Mesodermal cell (in vitro differentiated cells): ENCODE measurements at regions not wholly inside any gene's neighbourhood (a gene's known extent, or its start where the extent isn't known, plus 50 kb on each side); places are given as distances from the start of the nearest gene placed in this dataset.
"Not testable (repeated sequence)": the region's sequence is repeated elsewhere in the genome, so short reads cannot be mapped to it uniquely, and the experiment has no call there.

Source experiments
- H3K27ac ChIP-seq: 2 replicates; pipeline ENCODE4 v1.7.0; 2013; ENCODE audit warnings: mild to moderate bottlenecking, low read depth, low read length, moderate library complexity; ENCODE audit not compliant: severe bottlenecking
- H3K36me3 ChIP-seq: 2 replicates; pipeline ENCODE4 v1.7.1; 2013; ENCODE audit warnings: mild to moderate bottlenecking, low read length, moderate library complexity; ENCODE audit not compliant: control insufficient read depth, insufficient read depth
- H3K4me1 ChIP-seq: one replicate; pipeline ENCODE4 v1.7.1; 2013; ENCODE audit warnings: mild to moderate bottlenecking, low read length; ENCODE audit not compliant: insufficient read depth, control insufficient read depth, poor library complexity, severe bottlenecking
- H3K4me3 ChIP-seq: 2 replicates; pipeline ENCODE4 v1.7.0; 2013; ENCODE audit warnings: low read length, control low read depth, mild to moderate bottlenecking; ENCODE audit not compliant: insufficient read depth, poor library complexity, severe bottlenecking; ENCODE audit errors: extremely low read depth
- H3K9me3 ChIP-seq: 2 replicates; pipeline ENCODE4 v1.7.1; 2013; ENCODE audit warnings: mild to moderate bottlenecking, low read length, moderate library complexity; ENCODE audit not compliant: control insufficient read depth
- WGBS, 2 experiments: methylation state at CpG; one replicate each; pipeline ENCODE4 v1.1.5; 2013; ENCODE audit warnings: missing lambda C conversion rate in 2 of 2; ENCODE audit not compliant: insufficient coverage in 2 of 2; 5-methylcytosine and 5-hydroxymethylcytosine counted together

- 96% methylated on average over 32 to 34 of the region's 55 CpGs for WGBS, 2 experiments
- not testable (repeated sequence) for H3K36me3 ChIP-seq, H3K9me3 ChIP-seq, H3K4me1 ChIP-seq, H3K27ac ChIP-seq, H3K4me3 ChIP-seq
These were observed 328.3 kb upstream of the KLF4 start for GRCh38 chr9:107817595-107818502.

GRCh38 chr9:107816561-107817021 is 327.0 kb upstream of the KLF4 start:
- no peak overlapping the region for H3K4me3 ChIP-seq
- WGBS, 2 experiments: no CpG with 5 or more reads among the region's 2 CpGs
- H3K27ac ChIP-seq: no peak overlapping the region
- no peaks in the 10 kb centered on the region for H3K4me1 ChIP-seq
- no peaks in the 10 kb centered on the region for H3K36me3 ChIP-seq
- no peaks in the 10 kb centered on the region for H3K9me3 ChIP-seq

- H3K27ac ChIP-seq: no peak overlapping the region
- no peaks in the 10 kb centered on the region for H3K36me3 ChIP-seq
- no peaks in the 10 kb centered on the region for H3K9me3 ChIP-seq
- no peak overlapping the region for H3K4me3 ChIP-seq
- H3K4me1 ChIP-seq: no peaks in the 10 kb centered on the region
- 75 to 91% methylated on average over 1 to 4 of the region's 6 CpGs for WGBS, 2 experiments
These were observed 326.4 kb upstream of the KLF4 start for GRCh38 chr9:107815782-107816560.

GRCh38 chr9:107813287-107813686 is 323.7 kb upstream of the KLF4 start:
- no peaks in the 10 kb centered on the region for H3K4me1 ChIP-seq
- no peaks in the 10 kb centered on the region for H3K9me3 ChIP-seq
- 97% methylated on average over 4 of the region's 6 CpGs; no CpG with 5 or more reads in 1 of the 2 experiments for WGBS, 2 experiments
- no peaks in the 10 kb centered on the region for H3K36me3 ChIP-seq
- no peak overlapping the region for H3K27ac ChIP-seq
- no peak overlapping the region for H3K4me3 ChIP-seq

- no peak overlapping the region for H3K27ac ChIP-seq
These were observed 320.9 kb upstream of the KLF4 start for GRCh38 chr9:107810461-107810961.

GRCh38 chr9:107809871-107810460 is 320.4 kb upstream of the KLF4 start:
- Histone ChIP-seq H3K4me3 (no peak overlapping the region), H3K36me3 (no peaks in the 10 kb centered on the region), H3K9me3 (no peaks in the 10 kb centered on the region), H3K4me1 (no peaks in the 10 kb centered on the region), H3K27ac (no peak overlapping the region)
- WGBS, 2 experiments: 89 to 95% methylated on average over 3 of the region's 5 CpGs

More at GRCh38 chr9:107810461-107810961, 320.9 kb upstream of the KLF4 start:
- no peaks in the 10 kb centered on the region for H3K36me3 ChIP-seq
- no peak overlapping the region for H3K4me3 ChIP-seq
- H3K4me1 ChIP-seq: no peaks in the 10 kb centered on the region
- no peaks in the 10 kb centered on the region for H3K9me3 ChIP-seq
- 83 to 94% methylated on average over 4 to 5 of the region's 6 CpGs for WGBS, 2 experiments

- no peaks in the 10 kb centered on the region for H3K9me3 ChIP-seq
- H3K27ac ChIP-seq: no peak overlapping the region
- no peaks in the 10 kb centered on the region for H3K36me3 ChIP-seq
- WGBS, 2 experiments: 88 to 100% methylated on average over 3 to 4 of the region's 4 CpGs
- no peaks in the 10 kb centered on the region for H3K4me1 ChIP-seq
- H3K4me3 ChIP-seq: no peak overlapping the region
These were observed 317.6 kb upstream of the KLF4 start for GRCh38 chr9:107807183-107807582.

GRCh38 chr9:107805201-107805600 is 315.6 kb upstream of the KLF4 start:
- H3K27ac ChIP-seq: no peak overlapping the region
- H3K4me3 ChIP-seq: no peak overlapping the region
- no peaks in the 10 kb centered on the region for H3K4me1 ChIP-seq
- no peaks in the 10 kb centered on the region for H3K9me3 ChIP-seq
- WGBS, 2 experiments: 76% methylated on average over 2 of the region's 2 CpGs; no CpG with 5 or more reads in 1 of the 2 experiments
- H3K36me3 ChIP-seq: no peaks in the 10 kb centered on the region

- Histone ChIP-seq H3K36me3 (no peaks in the 10 kb centered on the region), H3K4me1 (no peaks in the 10 kb centered on the region), H3K9me3 (no peaks in the 10 kb centered on the region), H3K27ac (no peak overlapping the region), H3K4me3 (no peak overlapping the region)
- WGBS, 2 experiments: 80% methylated on average over 1 of the region's 2 CpGs; no CpG with 5 or more reads in 1 of the 2 experiments
These were observed 304.7 kb upstream of the KLF4 start for GRCh38 chr9:107794259-107794658.

- no peak overlapping the region for H3K27ac ChIP-seq
These were observed 304.0 kb upstream of the KLF4 start for GRCh38 chr9:107793541-107793940.

More at GRCh38 chr9:107793541-107793940, 304.0 kb upstream of the KLF4 start:
- Histone ChIP-seq H3K36me3 (no peaks in the 10 kb centered on the region), H3K4me1 (no peaks in the 10 kb centered on the region), H3K4me3 (no peak overlapping the region), H3K9me3 (no peaks in the 10 kb centered on the region)
- 86 to 89% methylated on average over 1 of the region's 1 CpG for WGBS, 2 experiments
